ENCODE measurements at regions not wholly inside any gene's neighbourhood (a gene's known extent, or its start where the extent isn't known, plus 50 kb on each side); places are given as distances from the start of the nearest gene placed in this dataset.

- H3K4me3 ChIP-seq (replicated peaks; ENCODE audit: insufficient read depth, low read length): no peak overlapping the region
- no peak overlapping the region for H3K27ac ChIP-seq (replicated peaks)
- no peaks in the 10 kb centered on the region for H3K27me3 ChIP-seq (ENCODE audit: insufficient read depth, poor library complexity, severe bottlenecking)
- TF ChIP-seq POLR2AphosphoS5 (IDR thresholded peaks at IDR 0.05; ENCODE audit: low read depth): no peak
- TF ChIP-seq GABPA (IDR thresholded peaks at IDR 0.05; ENCODE audit: low read depth): no peak
- no peak for DNase-seq (ENCODE audit: low read depth in 1 of 2, low spot score in 1 of 2)
These were observed 124.8 kb upstream of the FAM3C start for GRCh38 chr7:121520911-121521310.

- Histone ChIP-seq H3K27me3 (ENCODE audit: insufficient read depth, poor library complexity, severe bottlenecking) (no peaks in the 10 kb centered on the region), H3K4me3 (replicated peaks; ENCODE audit: insufficient read depth, low read length) (no peak overlapping the region), H3K27ac (replicated peaks) (no peak overlapping the region)
- TF ChIP-seq REST (IDR thresholded peaks at IDR 0.05; ENCODE audit: insufficient replicate concordance, low read depth) (no peak), CTCF (IDR thresholded peaks at IDR 0.05; ENCODE audit: insufficient read depth, low read length) (no peak), GABPA (IDR thresholded peaks at IDR 0.05; ENCODE audit: low read depth) (no peak), POLR2AphosphoS5 (IDR thresholded peaks at IDR 0.05; ENCODE audit: low read depth) (no peak), SPI1 (IDR thresholded peaks at IDR 0.05; ENCODE audit: borderline replicate concordance, low read depth) (no peak)
- DNase-seq (ENCODE audit: low read depth in 1 of 2, low spot score in 1 of 2): no peak
These were observed 123.7 kb upstream of the FAM3C start for GRCh38 chr7:121519548-121520521.

- peak in 1 of 2 experiments; percentile 4 for DNase-seq (ENCODE audit: low read depth in 1 of 2, low spot score in 1 of 2)
- Histone ChIP-seq H3K4me3 (replicated peaks; ENCODE audit: insufficient read depth, low read length) (no peak overlapping the region), H3K27me3 (ENCODE audit: insufficient read depth, poor library complexity, severe bottlenecking) (no peaks in the 10 kb centered on the region), H3K27ac (replicated peaks) (no peak overlapping the region)
- no peak for TF ChIP-seq REST (IDR thresholded peaks at IDR 0.05; ENCODE audit: insufficient replicate concordance, low read depth)
- TF ChIP-seq SPI1 (IDR thresholded peaks at IDR 0.05; ENCODE audit: borderline replicate concordance, low read depth): no peak
- TF ChIP-seq GABPA (IDR thresholded peaks at IDR 0.05; ENCODE audit: low read depth): no peak
- TF ChIP-seq CTCF (IDR thresholded peaks at IDR 0.05; ENCODE audit: insufficient read depth, low read length): no peak
- no peak for TF ChIP-seq POLR2AphosphoS5 (IDR thresholded peaks at IDR 0.05; ENCODE audit: low read depth)
These were observed 121.5 kb upstream of the FAM3C start for GRCh38 chr7:121517591-121517990.

- no peaks in the 10 kb centered on the region for H3K27me3 ChIP-seq (ENCODE audit: insufficient read depth, poor library complexity, severe bottlenecking)
- no peak for DNase-seq (ENCODE audit: low read depth in 1 of 2, low spot score in 1 of 2)
- no peak overlapping the region for H3K4me3 ChIP-seq (replicated peaks; ENCODE audit: insufficient read depth, low read length)
- TF ChIP-seq SPI1 (IDR thresholded peaks at IDR 0.05; ENCODE audit: borderline replicate concordance, low read depth) (no peak), POLR2AphosphoS5 (IDR thresholded peaks at IDR 0.05; ENCODE audit: low read depth) (no peak), GABPA (IDR thresholded peaks at IDR 0.05; ENCODE audit: low read depth) (no peak), CTCF (IDR thresholded peaks at IDR 0.05; ENCODE audit: insufficient read depth, low read length) (no peak), REST (IDR thresholded peaks at IDR 0.05; ENCODE audit: insufficient replicate concordance, low read depth) (no peak)
- H3K27ac ChIP-seq (replicated peaks): no peak overlapping the region
These were observed 120.7 kb upstream of the FAM3C start for GRCh38 chr7:121516821-121517220.
